Keratinocyte (primary cell): ENCODE measurements at regions not wholly inside any gene's neighbourhood (a gene's known extent, or its start where the extent isn't known, plus 50 kb on each side); places are given as distances from the start of the nearest gene placed in this dataset.

Experiments used
- DNase-seq: peaks from one replicate; pipeline ENCODE4 v3.0.0-alpha.2; 2011; ENCODE audit warnings: low read depth, missing footprints, low spot score
- FAIRE-seq: peaks from 2 replicates; lab custom pipeline; 2011; peaks lifted over from hg19 to GRCh38; lab: Jason Lieb, UNC
- H2AFZ ChIP-seq: 2 replicates; pipeline ENCODE4 v1.6.0; 2012; ENCODE audit warnings: low read length, control low read depth, inconsistent platforms; ENCODE audit not compliant: control insufficient read depth
- H3K27ac ChIP-seq: 2 replicates; pipeline ENCODE4 v1.5.1; 2011; ENCODE audit warnings: low read length; ENCODE audit not compliant: control insufficient read depth, insufficient read depth
- H3K27me3 ChIP-seq: 3 replicates; pipeline ENCODE4 v1.6.0; 2011; ENCODE audit warnings: low read length; ENCODE audit not compliant: control insufficient read depth, insufficient read depth; ENCODE audit errors: extremely low read depth
- H3K36me3 ChIP-seq, 2 experiments: 2 replicates in 1 of 2; 3 replicates in 1 of 2; pipeline ENCODE4 v1.5.1; 2011; ENCODE audit warnings: low read length in 2 of 2, mild to moderate bottlenecking in 1 of 2; ENCODE audit not compliant: control insufficient read depth in 2 of 2, insufficient read depth in 2 of 2; ENCODE audit errors: extremely low read depth in 1 of 2
- H3K4me1 ChIP-seq: 3 replicates; pipeline ENCODE4 v1.5.1; 2011; ENCODE audit warnings: low read length; ENCODE audit not compliant: control insufficient read depth, insufficient read depth; ENCODE audit errors: extremely low read depth
- H3K4me2 ChIP-seq: 3 replicates; pipeline ENCODE4 v1.6.0; 2011; ENCODE audit warnings: low read depth, low read length; ENCODE audit not compliant: control insufficient read depth, insufficient read depth; ENCODE audit errors: extremely low read depth
- H3K4me3 ChIP-seq, 3 experiments: fragments of 200-600 bp in 1 of 3; sonication (generic) in 1 of 3; 2 replicates in 2 of 3; 3 replicates in 1 of 3; pipeline ENCODE4 v1.5.1; 2011 to 2016; ENCODE audit warnings: low read length in 3 of 3, mild to moderate bottlenecking in 3 of 3, control low read depth in 2 of 3, inconsistent platforms in 1 of 3, low read depth in 1 of 3, mixed read lengths in 1 of 3, mixed run types in 1 of 3, moderate library complexity in 1 of 3; ENCODE audit not compliant: control insufficient read depth in 2 of 3, insufficient read depth in 2 of 3; ENCODE audit errors: extremely low read depth in 1 of 3
- H3K79me2 ChIP-seq: 2 replicates; pipeline ENCODE4 v1.6.0; 2012; ENCODE audit warnings: low read length; ENCODE audit not compliant: control insufficient read depth, insufficient read depth
- H3K9ac ChIP-seq: 3 replicates; pipeline ENCODE4 v1.6.0; 2011; ENCODE audit warnings: low read length; ENCODE audit not compliant: control insufficient read depth, insufficient read depth; ENCODE audit errors: extremely low read depth
- H3K9me1 ChIP-seq: 3 replicates; pipeline ENCODE4 v1.6.0; 2011; ENCODE audit warnings: low read length; ENCODE audit not compliant: control insufficient read depth, insufficient read depth; ENCODE audit errors: extremely low read depth
- H3K9me3 ChIP-seq: 2 replicates; pipeline ENCODE4 v1.5.1; 2012; ENCODE audit warnings: low read depth, low read length; ENCODE audit not compliant: control insufficient read depth
- H4K20me1 ChIP-seq: 3 replicates; pipeline ENCODE4 v1.6.0; 2011; ENCODE audit warnings: low read length; ENCODE audit not compliant: control insufficient read depth, insufficient read depth; ENCODE audit errors: extremely low read depth
- CTCF ChIP-seq, 3 experiments: IDR thresholded peaks in 1 of 3; conservative IDR thresholded peaks in 1 of 3; optimal IDR thresholded peaks in 1 of 3; 2 replicates in 2 of 3; 3 replicates in 1 of 3; pipeline versions ENCODE3 to v1.5.1; 2011; ENCODE audit warnings: low read length in 3 of 3, mild to moderate bottlenecking in 3 of 3, moderate library complexity in 2 of 3, control low read depth in 1 of 3, inconsistent platforms in 1 of 3; ENCODE audit not compliant: insufficient read depth in 2 of 3; ENCODE audit errors: extremely low read depth in 1 of 3
- EZH2 ChIP-seq: IDR thresholded peaks from one replicate; pipeline ENCODE4 v1.6.1; 2012; ENCODE audit warnings: inconsistent platforms, mild to moderate bottlenecking, low read length, moderate library complexity
- dilution Hi-C: fragments of 300-500 bp; cut with MboI; formaldehyde crosslinking; loops from one replicate; pipeline ENCODE4 v1.7.0; 2020; ENCODE audit warnings: low sequenced_read_pairs; ENCODE audit not compliant: extremely low pct_ligation_motif_present

- dilution Hi-C loops: no loop called here
- H3K27me3 ChIP-seq: no peaks in the 10 kb centered on the region
- H3K4me3 ChIP-seq: no peak overlapping the region
- TF ChIP-seq CTCF (optimal IDR thresholded peaks at IDR 0.05 in 1 of 3, IDR thresholded peaks at IDR 0.05 in 1 of 3, conservative IDR thresholded peaks at IDR 0.05 in 1 of 3; ENCODE audit: extremely low read depth in 1 of 3, insufficient read depth in 2 of 3, low read length in 3 of 3) (no peak), EZH2 (no peak)
- no peaks in the 10 kb centered on the region for H3K36me3 ChIP-seq
- no peak overlapping the region for H3K4me2 ChIP-seq
- no peak overlapping the region for H2AFZ ChIP-seq
- no peaks in the 10 kb centered on the region for H3K9me1 ChIP-seq
- H3K4me1 ChIP-seq: no peaks in the 10 kb centered on the region
- no peaks in the 10 kb centered on the region for H3K79me2 ChIP-seq
- no peaks in the 10 kb centered on the region for H3K9me3 ChIP-seq
- DNase-seq: no peak
- H4K20me1 ChIP-seq: no peaks in the 10 kb centered on the region
- H3K27ac ChIP-seq: no peak overlapping the region
- H3K9ac ChIP-seq: no peak overlapping the region
- no peak for FAIRE-seq
Measured at GRCh38 chr12:45651029-45651428, 78.5 kb upstream of the ARID2 start.

- DNase-seq (no peak), FAIRE-seq (no peak)
- Histone ChIP-seq H3K36me3 (no peaks in the 10 kb centered on the region), H3K27me3 (no peaks in the 10 kb centered on the region), H3K4me2 (no peak overlapping the region), H2AFZ (no peak overlapping the region), H4K20me1 (no peaks in the 10 kb centered on the region), H3K9me3 (no peaks in the 10 kb centered on the region), H3K4me1 (no peaks in the 10 kb centered on the region), H3K79me2 (no peaks in the 10 kb centered on the region), H3K27ac (no peak overlapping the region), H3K9ac (no peak overlapping the region), H3K4me3 (no peak overlapping the region), H3K9me1 (no peaks in the 10 kb centered on the region)
- TF ChIP-seq EZH2 (no peak), CTCF (optimal IDR thresholded peaks at IDR 0.05 in 1 of 3, IDR thresholded peaks at IDR 0.05 in 1 of 3, conservative IDR thresholded peaks at IDR 0.05 in 1 of 3; ENCODE audit: extremely low read depth in 1 of 3, insufficient read depth in 2 of 3, low read length in 3 of 3) (no peak)
- dilution Hi-C loops: no loop called here
Measured at GRCh38 chr12:45654002-45654665, 75.4 kb upstream of the ARID2 start.
